HG03520 (cell line): ENCODE measurements at regions not wholly inside any gene's neighbourhood (a gene's known extent, or its start where the extent isn't known, plus 50 kb on each side); places are given as distances from the start of the nearest gene placed in this dataset.
"Not testable (repeated sequence)": the region's sequence is repeated elsewhere in the genome, so short reads cannot be mapped to it uniquely, and the experiment has no call there.

Source experiments
- ATAC-seq: cut with Tn5 transposase; IDR thresholded peaks from one replicate; pipeline ENCODE4 v1.9.1; 2021; ENCODE audit warnings: mild to moderate bottlenecking, moderate library complexity; ENCODE audit not compliant: unreplicated experiment

DNA sequence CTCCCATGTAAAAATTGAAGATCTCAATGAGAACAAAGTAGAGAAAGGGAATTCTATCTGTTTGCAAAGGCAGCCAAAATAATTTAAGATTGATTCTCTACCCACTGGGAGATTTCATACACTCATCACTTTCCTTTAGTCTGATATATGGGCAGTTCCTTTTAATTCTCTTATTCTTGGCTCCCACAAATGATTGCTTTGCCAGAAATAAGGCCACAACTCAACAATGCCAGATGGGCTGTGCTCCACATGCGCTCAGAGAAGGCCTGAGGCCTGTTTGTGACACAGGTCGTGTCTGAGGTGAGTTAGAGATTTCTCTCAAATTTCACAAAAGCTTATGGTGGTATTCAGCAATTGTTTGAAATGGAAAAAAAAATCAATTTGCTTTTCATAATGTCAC is 501.9 kb upstream of the SEMA3D start:
- no peak for ATAC-seq

GRCh38 chr7:85686401-85687181 is 499.7 kb upstream of the SEMA3D start:
- no peak for ATAC-seq

- no peak for ATAC-seq
Observed at GRCh38 chr7:85685901-85686300, 499.0 kb upstream of the SEMA3D start.

- no peak for ATAC-seq
Observed at GRCh38 chr7:85682833-85683620, 496.2 kb upstream of the SEMA3D start.

- no peak for ATAC-seq
Observed at GRCh38 chr7:85681241-85681640, 494.4 kb upstream of the SEMA3D start.

DNA sequence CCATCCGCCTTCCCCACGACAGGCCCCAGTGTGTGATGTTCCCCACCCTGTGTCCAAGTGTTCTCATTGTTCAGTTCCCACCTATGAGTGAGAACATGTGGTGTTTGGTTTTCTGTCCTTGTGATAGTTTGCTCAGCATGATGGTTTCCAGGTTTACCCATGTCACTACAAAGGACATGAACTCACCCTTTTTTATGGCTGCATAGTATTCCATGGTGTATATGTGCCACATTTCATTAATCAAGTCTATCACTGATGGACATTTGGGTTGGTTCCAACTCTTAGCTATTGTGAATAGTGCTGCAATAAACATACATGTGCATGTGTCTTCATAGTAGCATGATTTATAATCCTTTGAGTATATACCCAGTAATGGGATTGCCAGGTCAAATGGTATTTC is 488.2 kb upstream of the SEMA3D start:
- not testable (repeated sequence) for ATAC-seq

DNA sequence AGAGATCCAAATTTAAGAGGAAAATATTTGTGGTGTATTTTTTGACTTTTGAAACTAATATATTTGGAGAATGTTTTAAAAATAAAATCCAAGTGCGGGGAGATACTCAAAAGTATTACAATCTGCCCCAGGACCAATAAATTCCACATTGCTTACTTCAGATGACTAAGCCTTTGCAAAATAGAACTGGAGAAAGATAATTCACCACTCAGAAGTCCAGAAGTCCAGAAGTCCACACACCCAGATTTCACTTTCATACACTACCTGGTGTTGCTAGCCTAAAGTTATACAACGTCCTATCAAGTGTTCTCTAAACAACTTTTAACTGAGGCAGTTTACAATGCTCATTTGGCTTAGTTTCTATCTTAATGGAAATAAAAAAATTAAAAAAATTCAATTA is 487.0 kb upstream of the SEMA3D start:
- ATAC-seq = no peak

DNA sequence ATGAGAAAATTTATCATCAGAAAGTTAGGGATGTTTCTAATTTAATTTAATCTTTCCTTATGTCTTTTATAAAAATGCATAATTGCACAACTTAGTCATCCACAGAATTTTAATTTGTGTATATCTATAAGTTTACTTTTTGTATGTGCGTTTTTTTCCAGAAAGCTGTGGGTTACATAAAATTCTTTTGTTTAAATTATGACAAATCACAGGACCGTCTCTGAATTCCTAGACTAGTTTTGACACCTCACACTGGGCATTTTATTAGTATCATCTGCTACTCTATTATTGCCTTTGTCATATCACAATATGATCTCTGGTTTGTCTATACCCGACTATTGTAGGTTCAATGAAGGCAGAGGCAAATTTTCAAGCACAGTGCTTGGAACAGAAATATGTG is 482.4 kb upstream of the SEMA3D start:
- ATAC-seq = no peak

DNA sequence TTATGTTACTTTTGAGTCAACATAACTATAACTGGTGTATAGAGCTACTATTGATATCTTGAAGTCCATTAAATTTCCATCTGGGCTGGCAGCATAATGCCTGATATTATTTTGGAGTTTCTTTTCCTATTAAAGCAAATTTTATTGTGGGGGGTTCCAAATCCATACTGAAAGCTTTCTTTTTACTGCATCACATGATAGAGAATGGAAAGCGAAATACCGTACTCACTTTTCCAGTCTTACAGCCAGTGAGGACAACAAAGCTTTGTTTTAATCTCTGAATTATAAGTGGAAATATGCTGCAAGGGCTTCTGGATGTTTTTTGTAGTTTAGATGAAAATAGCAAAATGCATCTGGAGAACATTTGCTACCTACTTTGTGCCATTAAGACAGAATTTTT is 477.5 kb upstream of the SEMA3D start:
- no peak for ATAC-seq

- no peak for ATAC-seq
Observed at GRCh38 chr7:85659364-85659763, 472.5 kb upstream of the SEMA3D start.

DNA sequence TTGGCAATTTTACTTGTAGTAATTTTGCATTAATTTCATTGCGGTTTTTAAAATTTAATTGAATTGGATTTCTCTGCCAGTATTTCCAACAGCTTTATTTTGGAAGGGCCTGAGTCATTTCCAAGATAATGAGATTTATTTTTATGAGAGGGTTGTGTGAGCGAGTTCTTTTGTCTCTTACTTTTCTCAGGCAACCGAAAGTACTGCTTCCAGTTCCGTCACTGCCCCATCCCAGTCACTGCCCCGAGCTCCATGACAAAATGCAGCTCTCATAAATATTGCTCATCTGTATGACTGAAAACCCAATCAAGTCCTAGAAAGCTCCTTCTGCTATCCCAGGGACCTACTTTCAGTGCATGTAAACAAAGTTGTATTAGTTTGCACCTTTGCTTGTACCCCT is 468.4 kb upstream of the SEMA3D start:
- ATAC-seq = no peak

DNA sequence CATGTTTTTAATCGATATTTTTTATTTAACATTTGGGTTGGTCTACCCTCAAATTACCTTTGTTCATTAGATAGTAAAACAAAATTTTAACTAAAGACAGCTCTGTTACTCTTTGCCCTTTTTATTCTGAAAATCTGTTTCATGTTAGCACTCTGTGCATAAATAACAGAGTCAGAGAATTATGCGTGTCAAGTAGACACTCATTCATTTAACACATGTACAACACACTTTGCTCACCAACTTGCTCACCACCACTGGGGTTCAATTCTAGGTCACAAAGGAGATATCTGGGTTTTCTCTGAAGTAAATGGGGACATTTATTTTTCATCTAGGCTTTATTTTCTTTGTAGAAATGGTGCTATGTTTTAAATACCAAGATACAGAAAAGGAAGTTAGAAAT is 457.4 kb upstream of the SEMA3D start:
- no peak for ATAC-seq

DNA sequence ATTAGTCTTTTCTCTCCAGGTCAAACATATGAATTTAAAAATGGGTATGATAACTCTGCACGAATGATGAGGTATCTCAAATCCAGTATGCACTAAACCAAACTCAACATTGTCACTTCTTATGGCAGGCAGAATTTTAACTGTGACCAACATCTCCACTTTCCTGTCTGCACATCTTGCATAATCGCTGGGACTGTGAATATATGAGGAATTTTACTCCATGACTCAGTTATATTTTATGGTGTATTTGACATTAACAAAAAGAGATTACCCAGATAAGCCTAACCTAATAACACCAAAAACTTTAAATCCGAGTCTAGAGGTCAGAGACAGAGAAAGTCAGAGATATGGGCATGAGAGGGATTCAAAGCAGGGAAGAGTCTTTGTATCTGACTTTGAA is 454.5 kb upstream of the SEMA3D start:
- ATAC-seq = no peak

- ATAC-seq = no peak
Observed at GRCh38 chr7:85638394-85638793, 451.5 kb upstream of the SEMA3D start.

DNA sequence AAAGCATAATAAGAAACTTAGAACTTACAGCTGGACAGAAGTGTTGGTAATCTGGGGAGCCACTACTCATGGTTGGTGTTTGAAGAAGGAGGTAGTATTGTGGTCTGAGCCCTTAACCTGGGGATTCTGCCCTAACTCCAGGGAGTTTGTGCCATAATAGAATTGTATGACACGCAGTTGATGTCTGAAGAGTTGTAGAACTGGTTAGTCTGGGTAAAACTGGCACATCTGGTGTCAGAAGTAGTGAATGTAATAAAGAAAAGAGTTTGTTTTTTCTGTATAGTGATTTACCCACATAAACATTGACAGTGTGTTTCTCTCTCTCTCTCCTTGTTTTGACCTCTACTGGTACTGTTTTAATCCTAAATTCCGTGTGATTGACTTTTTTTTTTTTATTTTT is 448.1 kb upstream of the SEMA3D start:
- ATAC-seq = no peak

DNA sequence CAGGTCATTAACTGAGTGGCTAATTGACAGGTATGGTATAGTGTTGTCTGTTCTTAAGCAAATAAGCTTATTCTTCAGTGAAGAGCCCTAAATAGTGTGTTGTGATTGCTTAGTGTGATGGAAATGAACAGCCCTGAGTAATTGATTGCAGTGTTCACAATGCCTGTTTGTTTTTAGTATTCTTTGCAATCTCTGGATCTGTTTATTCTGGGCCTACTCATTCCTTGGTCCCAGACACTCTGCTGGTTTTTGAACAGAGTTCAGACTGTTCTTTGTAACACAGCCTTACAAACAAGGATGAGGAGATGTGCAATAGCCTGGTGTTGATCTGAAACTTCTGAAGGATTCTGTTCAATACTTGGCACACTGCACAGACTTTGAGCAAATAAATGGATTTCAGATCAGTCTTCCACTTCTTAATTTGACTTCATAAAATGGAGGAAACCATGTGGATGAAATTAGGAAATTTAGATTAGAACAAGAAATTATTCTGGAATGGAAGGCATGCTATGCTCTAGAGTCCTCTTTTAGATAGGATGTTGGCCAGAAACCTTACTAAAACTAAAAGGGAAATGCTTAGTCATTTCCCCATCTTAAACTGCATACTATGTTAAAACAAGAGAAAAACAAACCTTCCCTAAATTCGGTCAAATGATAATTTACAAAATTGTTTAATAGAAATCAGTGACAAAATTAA is 444.2 kb upstream of the SEMA3D start:
- ATAC-seq = no peak

DNA sequence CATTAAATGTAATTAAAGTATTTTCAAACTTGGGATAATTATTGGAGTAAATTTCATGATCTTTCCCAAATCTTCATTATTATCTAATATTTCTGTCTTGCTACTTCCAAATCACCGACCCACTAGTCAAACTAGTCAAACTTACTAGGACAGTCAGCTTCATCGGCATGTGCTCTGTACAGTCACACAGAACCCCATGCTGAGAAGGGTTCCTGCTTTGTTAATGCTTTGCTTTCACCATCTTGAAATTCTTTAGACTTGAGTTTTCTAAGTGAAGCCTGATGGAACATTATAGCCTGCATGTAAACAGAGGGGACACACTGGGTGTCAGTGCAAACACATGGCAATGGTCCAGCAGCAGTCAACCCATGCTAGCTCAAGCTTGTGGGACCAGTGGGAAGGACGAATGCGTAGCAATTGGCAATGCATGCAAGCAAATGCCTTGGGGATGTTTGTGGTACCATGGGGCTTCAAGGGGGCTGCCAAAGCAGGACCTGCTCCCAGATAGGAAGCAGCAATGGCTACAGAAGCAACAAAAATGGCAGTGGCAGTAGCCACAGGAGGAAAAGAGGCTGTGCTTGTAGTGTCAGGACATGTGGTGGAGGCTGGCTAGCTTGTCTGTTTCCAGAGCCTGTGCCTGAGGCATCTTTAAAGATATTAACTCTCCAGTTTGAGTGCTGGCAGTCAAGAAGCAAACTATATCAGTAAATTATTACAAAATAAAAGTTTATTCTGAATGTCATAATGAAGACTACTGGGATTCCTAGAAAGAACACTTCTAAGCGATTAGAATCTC is 441.1 kb upstream of the SEMA3D start:
- no peak for ATAC-seq

DNA sequence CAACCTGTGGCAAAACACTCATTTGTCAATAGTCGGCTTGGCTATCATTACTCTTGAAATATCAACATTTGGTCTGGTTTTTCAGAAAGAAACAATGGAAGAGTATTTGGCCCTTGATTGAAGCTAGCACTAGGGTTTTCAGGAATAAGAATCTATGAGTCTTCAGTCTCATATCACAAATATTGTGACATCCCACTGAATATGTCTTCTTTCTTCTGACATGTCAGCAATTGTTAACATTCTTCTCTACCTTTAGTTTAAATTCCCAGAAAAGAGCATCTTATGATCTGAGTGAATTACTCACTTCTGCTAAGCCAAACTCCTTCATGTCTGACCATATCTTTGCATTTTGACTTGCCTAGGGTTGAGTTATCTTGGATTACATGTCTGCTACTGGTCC is 435.2 kb upstream of the SEMA3D start:
- no peak for ATAC-seq

GRCh38 chr7:85620936-85621685 is 434.3 kb upstream of the SEMA3D start:
- ATAC-seq = no peak

DNA sequence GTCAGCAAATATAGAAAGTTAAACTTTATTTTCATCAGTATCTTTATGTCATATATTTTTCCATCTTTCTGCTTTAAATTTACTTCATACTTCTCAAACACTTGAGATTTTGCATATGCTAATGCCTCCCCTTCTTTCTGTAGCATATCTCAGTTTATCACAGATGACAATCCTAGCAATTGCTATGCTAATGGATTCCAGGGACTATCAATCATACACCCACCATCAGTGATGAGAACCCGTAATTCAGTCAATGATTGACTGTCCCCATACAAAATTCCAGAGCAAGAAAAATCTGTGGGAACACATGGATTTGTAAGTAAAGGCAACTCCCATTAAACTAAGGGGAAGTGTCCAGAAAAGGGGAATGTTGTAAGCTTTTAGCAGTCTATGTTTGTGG is 432.4 kb upstream of the SEMA3D start:
- ATAC-seq = no peak
